AG04449 (cell line): ENCODE measurements at regions not wholly inside any gene's neighbourhood (a gene's known extent, or its start where the extent isn't known, plus 50 kb on each side); places are given as distances from the start of the nearest gene placed in this dataset.

Source experiments
- CTCF ChIA-PET: fragments of 350-600 bp; formaldehyde crosslinking; extraction: SDS; loops from one replicate; lab custom pipeline; 2021; ENCODE audit warnings: antibody characterized with exemption; lab: Yijun Ruan, JAX
- POLR2A ChIA-PET: fragments of 400-600, 350-600 bp; formaldehyde crosslinking; extraction: SDS; loops from one replicate; lab custom pipeline; 2020; ENCODE audit warnings: antibody characterized with exemption, inconsistent platforms; lab: Yijun Ruan, JAX
- DNase-seq: peaks from one replicate; pipeline ENCODE4 v3.0.0-alpha.2; 2010; ENCODE audit warnings: low read depth, low spot score
- H3K4me3 ChIP-seq: 2 replicates; pipeline ENCODE4 v1.5.1; 2011; ENCODE audit warnings: low read depth, mild to moderate bottlenecking, control low read depth, low read length
- TF ChIP-seq, protein P1 (sequence below): IDR thresholded peaks from one replicate; pipeline ENCODE4 v1.5.1; 2011; ENCODE audit warnings: mild to moderate bottlenecking, moderate library complexity, low read length, control low read depth, inconsistent platforms; ENCODE audit not compliant: insufficient read depth; ENCODE audit errors: missing control alignments

- ChIA-PET POLR2A (interaction anchor here (0.5 to 1.8 kb wide), 11 partner anchors 8 to 361 kb away, joined by 3 to 13 read pairs (median 4); no protein-coding TSS in a partner anchor), CTCF (interaction anchor here (0.9 to 1.6 kb wide), 4 partner anchors 32 to 102 kb away, joined by 3 to 7 read pairs (median 3); no protein-coding TSS in a partner anchor)
- H3K4me3 ChIP-seq = no peak overlapping the region
- TF ChIP-seq, protein P1, sequence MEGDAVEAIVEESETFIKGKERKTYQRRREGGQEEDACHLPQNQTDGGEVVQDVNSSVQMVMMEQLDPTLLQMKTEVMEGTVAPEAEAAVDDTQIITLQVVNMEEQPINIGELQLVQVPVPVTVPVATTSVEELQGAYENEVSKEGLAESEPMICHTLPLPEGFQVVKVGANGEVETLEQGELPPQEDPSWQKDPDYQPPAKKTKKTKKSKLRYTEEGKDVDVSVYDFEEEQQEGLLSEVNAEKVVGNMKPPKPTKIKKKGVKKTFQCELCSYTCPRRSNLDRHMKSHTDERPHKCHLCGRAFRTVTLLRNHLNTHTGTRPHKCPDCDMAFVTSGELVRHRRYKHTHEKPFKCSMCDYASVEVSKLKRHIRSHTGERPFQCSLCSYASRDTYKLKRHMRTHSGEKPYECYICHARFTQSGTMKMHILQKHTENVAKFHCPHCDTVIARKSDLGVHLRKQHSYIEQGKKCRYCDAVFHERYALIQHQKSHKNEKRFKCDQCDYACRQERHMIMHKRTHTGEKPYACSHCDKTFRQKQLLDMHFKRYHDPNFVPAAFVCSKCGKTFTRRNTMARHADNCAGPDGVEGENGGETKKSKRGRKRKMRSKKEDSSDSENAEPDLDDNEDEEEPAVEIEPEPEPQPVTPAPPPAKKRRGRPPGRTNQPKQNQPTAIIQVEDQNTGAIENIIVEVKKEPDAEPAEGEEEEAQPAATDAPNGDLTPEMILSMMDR = no peak
- DNase-seq = no peak
Measured at GRCh38 chr2:37775908-37776250, 104.4 kb upstream of the CDC42EP3 start.

DNA sequence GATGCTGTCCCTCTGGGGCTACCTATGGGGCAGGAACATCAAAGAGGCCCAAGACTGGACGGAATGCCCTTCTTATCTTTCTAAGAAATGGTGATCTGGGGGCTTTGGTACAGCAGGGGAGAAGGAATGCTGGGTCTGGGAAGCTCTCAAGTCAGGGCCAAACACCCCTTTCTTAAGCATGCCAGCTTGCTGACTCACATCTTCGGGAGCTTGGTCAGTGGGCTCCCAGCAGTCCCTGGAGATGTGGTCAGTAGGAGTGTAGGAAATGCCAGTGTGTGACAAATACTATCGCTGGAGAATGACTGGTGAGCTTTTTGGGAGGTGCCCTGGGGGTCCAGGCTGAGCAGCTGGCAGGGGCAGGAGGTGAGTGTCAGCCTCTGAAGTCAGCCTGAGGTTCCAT is 105.0 kb upstream of the CDC42EP3 start:
- no peak overlapping the region for H3K4me3 ChIP-seq
- ChIA-PET POLR2A (interaction anchor here (0.7 to 1.8 kb wide), 14 partner anchors 8 to 362 kb away, joined by 3 to 13 read pairs (median 4); no protein-coding TSS in a partner anchor), CTCF (interaction anchor here (0.6 to 1.6 kb wide), 10 partner anchors 10 to 361 kb away, joined by 3 to 8 read pairs (median 3); no protein-coding TSS in a partner anchor)
- peak; percentile 87 for DNase-seq
- TF ChIP-seq, protein P1 = no peak

GRCh38 chr2:37779139-37779538 is 107.7 kb upstream of the CDC42EP3 start:
- DNase-seq = no peak
- POLR2A ChIA-PET = interaction anchor here (1.2 kb wide), 1 partner anchor 68 kb away, joined by 6 read pairs; no protein-coding TSS in a partner anchor
- CTCF ChIA-PET = interaction anchor here (2.7 kb wide), 1 partner anchor 17 kb away, joined by 16 read pairs; no protein-coding TSS in a partner anchor

GRCh38 chr2:37779611-37780386 is 108.4 kb upstream of the CDC42EP3 start:
- no peak overlapping the region for H3K4me3 ChIP-seq
- CTCF ChIA-PET = interaction anchor here (1.0 to 3.0 kb wide), 5 partner anchors 11 to 98 kb away, joined by 4 to 16 read pairs (median 8); no protein-coding TSS in a partner anchor
- DNase-seq = no peak
- POLR2A ChIA-PET = interaction anchor here (0.6 to 3.7 kb wide), 10 partner anchors 9 to 138 kb away, joined by 3 to 35 read pairs (median 5); partner anchors contain the start of gene CDC42EP3
- TF ChIP-seq, protein P1 = no peak

More at GRCh38 chr2:37779139-37779538, 107.7 kb upstream of the CDC42EP3 start:
- no peak overlapping the region for H3K4me3 ChIP-seq
- TF ChIP-seq, protein P1 = no peak

DNA sequence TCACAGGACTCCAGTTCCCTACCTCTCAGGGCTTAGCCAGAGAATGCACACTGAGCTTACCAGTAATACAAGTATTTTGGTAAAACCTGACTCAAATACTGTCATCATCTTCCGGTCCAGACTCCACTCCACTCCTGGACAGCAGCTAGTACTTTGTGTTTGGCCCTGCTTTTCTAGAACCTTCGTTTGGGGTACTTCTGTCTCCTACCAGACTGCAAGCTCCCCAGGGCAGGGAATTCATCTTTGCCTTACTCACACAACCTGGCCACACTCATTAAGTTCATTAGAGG is 108.9 kb upstream of the CDC42EP3 start:
- POLR2A ChIA-PET = interaction anchor here (0.6 to 3.7 kb wide), 10 partner anchors 9 to 139 kb away, joined by 3 to 35 read pairs (median 4); partner anchors contain the start of gene CDC42EP3
- TF ChIP-seq, protein P1 = no peak
- DNase-seq = no peak
- CTCF ChIA-PET = interaction anchor here (1.0 to 3.0 kb wide), 6 partner anchors 12 to 97 kb away, joined by 3 to 16 read pairs (median 8); no protein-coding TSS in a partner anchor
- no peak overlapping the region for H3K4me3 ChIP-seq

- ChIA-PET POLR2A (interaction anchor here (0.6 to 3.7 kb wide), 11 partner anchors 10 to 134 kb away, joined by 3 to 35 read pairs (median 4); partner anchors contain the start of gene CDC42EP3), CTCF (interaction anchor here (0.9 to 3.0 kb wide), 10 partner anchors 12 to 114 kb away, joined by 3 to 18 read pairs (median 6); no protein-coding TSS in a partner anchor)
- H3K4me3 ChIP-seq = no peak overlapping the region
- TF ChIP-seq, protein P1 = no peak
- DNase-seq = no peak
Measured at GRCh38 chr2:37781028-37781427, 109.6 kb upstream of the CDC42EP3 start.
